ENCODE measurements at regions not wholly inside any gene's neighbourhood (a gene's known extent, or its start where the extent isn't known, plus 50 kb on each side); places are given as distances from the start of the nearest gene placed in this dataset.

DNA sequence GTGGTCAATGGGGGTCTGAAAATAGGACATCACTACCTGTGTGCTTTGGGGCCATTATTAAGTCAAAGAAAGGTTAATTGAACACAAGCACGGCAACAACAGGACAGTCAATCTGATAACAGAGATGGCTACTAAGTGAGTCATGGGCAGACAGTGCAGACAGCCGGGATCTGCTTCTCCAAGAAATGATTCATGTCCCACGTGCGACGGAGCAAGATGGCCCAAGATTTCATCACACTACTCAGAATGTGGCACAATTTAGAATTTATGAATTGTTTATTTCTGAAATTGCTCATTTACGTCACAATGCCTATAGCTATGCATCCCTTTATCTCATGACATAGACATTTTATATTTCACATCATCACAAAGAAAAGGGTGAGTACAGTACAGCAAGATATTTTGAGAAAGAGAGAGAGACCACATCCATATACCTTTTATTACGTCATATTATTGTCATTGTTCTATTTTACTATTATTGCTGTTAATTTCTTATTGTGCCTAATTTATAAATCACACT, 770.6 kb upstream of the NR2F2 start:
- DNase-seq (ENCODE audit: low read depth in 1 of 2, low spot score in 1 of 2), result peak in 1 of 2 experiments; percentile 18
- TF ChIP-seq, protein P1, sequence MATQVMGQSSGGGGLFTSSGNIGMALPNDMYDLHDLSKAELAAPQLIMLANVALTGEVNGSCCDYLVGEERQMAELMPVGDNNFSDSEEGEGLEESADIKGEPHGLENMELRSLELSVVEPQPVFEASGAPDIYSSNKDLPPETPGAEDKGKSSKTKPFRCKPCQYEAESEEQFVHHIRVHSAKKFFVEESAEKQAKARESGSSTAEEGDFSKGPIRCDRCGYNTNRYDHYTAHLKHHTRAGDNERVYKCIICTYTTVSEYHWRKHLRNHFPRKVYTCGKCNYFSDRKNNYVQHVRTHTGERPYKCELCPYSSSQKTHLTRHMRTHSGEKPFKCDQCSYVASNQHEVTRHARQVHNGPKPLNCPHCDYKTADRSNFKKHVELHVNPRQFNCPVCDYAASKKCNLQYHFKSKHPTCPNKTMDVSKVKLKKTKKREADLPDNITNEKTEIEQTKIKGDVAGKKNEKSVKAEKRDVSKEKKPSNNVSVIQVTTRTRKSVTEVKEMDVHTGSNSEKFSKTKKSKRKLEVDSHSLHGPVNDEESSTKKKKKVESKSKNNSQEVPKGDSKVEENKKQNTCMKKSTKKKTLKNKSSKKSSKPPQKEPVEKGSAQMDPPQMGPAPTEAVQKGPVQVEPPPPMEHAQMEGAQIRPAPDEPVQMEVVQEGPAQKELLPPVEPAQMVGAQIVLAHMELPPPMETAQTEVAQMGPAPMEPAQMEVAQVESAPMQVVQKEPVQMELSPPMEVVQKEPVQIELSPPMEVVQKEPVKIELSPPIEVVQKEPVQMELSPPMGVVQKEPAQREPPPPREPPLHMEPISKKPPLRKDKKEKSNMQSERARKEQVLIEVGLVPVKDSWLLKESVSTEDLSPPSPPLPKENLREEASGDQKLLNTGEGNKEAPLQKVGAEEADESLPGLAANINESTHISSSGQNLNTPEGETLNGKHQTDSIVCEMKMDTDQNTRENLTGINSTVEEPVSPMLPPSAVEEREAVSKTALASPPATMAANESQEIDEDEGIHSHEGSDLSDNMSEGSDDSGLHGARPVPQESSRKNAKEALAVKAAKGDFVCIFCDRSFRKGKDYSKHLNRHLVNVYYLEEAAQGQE (IDR thresholded peaks at IDR 0.05; ENCODE audit: insufficient replicate concordance, low read depth), result no peak
- TF ChIP-seq SPI1 (IDR thresholded peaks at IDR 0.05; ENCODE audit: borderline replicate concordance, low read depth), result no peak
- TF ChIP-seq, protein P2, sequence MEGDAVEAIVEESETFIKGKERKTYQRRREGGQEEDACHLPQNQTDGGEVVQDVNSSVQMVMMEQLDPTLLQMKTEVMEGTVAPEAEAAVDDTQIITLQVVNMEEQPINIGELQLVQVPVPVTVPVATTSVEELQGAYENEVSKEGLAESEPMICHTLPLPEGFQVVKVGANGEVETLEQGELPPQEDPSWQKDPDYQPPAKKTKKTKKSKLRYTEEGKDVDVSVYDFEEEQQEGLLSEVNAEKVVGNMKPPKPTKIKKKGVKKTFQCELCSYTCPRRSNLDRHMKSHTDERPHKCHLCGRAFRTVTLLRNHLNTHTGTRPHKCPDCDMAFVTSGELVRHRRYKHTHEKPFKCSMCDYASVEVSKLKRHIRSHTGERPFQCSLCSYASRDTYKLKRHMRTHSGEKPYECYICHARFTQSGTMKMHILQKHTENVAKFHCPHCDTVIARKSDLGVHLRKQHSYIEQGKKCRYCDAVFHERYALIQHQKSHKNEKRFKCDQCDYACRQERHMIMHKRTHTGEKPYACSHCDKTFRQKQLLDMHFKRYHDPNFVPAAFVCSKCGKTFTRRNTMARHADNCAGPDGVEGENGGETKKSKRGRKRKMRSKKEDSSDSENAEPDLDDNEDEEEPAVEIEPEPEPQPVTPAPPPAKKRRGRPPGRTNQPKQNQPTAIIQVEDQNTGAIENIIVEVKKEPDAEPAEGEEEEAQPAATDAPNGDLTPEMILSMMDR (IDR thresholded peaks at IDR 0.05; ENCODE audit: insufficient read depth, low read length), result no peak
- no peak for TF ChIP-seq GABPA (IDR thresholded peaks at IDR 0.05; ENCODE audit: low read depth)
- TF ChIP-seq POLR2AphosphoS5 (IDR thresholded peaks at IDR 0.05; ENCODE audit: low read depth), result no peak
- no peak overlapping the region for H3K4me3 ChIP-seq (replicated peaks; ENCODE audit: insufficient read depth, low read length)
- no peak overlapping the region for H3K27ac ChIP-seq (replicated peaks)
- no peaks in the 10 kb centered on the region for H3K27me3 ChIP-seq (ENCODE audit: insufficient read depth, poor library complexity, severe bottlenecking)

DNA sequence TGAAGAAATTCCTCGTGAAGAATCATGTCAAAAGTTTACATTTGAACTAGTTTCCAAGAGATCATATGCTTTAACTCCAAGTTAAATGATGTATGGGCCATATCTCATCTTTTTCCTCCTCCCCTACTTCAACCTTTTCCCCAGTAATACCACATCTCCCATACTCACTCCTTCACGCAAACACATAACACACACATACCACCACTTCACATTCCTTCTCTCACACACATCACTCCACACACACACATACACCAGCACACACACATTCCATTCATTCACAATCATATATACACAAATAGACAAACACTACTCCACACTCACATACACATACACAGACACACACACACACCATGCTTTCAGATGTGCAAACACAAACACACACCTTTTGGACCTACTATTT, 769.0 kb upstream of the NR2F2 start:
- TF ChIP-seq SPI1 (IDR thresholded peaks at IDR 0.05; ENCODE audit: borderline replicate concordance, low read depth) (no peak), GABPA (IDR thresholded peaks at IDR 0.05; ENCODE audit: low read depth) (no peak), POLR2AphosphoS5 (IDR thresholded peaks at IDR 0.05; ENCODE audit: low read depth) (no peak)
- TF ChIP-seq, protein P1 (IDR thresholded peaks at IDR 0.05; ENCODE audit: insufficient replicate concordance, low read depth), result no peak
- TF ChIP-seq, protein P2 (IDR thresholded peaks at IDR 0.05; ENCODE audit: insufficient read depth, low read length), result no peak
- no peak overlapping the region for H3K27ac ChIP-seq (replicated peaks)
- H3K4me3 ChIP-seq (replicated peaks; ENCODE audit: insufficient read depth, low read length), result no peak overlapping the region
- DNase-seq (ENCODE audit: low read depth in 1 of 2, low spot score in 1 of 2), result no peak
- no peaks in the 10 kb centered on the region for H3K27me3 ChIP-seq (ENCODE audit: insufficient read depth, poor library complexity, severe bottlenecking)

DNA sequence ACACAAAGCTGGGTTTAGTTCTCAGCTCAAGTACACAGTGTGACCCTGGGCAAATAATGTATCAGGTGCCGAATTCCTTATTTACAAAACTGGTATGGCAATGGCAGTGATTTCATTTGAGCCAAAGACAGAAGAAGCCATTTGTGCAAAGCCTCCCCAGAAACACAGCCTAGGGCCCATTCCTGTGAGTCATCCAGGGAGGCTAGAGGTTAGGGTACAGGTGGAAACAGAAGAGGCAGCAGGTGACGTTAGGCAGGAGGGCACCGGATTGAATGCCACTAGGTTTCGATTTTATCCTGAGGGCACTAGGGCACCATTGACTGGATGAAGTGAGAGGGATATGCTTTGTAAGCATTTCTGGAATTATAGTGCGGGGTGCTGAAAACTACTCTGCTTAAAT, 766.9 kb upstream of the NR2F2 start:
- Histone ChIP-seq H3K4me3 (replicated peaks; ENCODE audit: insufficient read depth, low read length) (no peak overlapping the region), H3K27ac (replicated peaks) (no peak overlapping the region), H3K27me3 (ENCODE audit: insufficient read depth, poor library complexity, severe bottlenecking) (no peaks in the 10 kb centered on the region)
- no peak for DNase-seq (ENCODE audit: low read depth in 1 of 2, low spot score in 1 of 2)
- no peak for TF ChIP-seq GABPA (IDR thresholded peaks at IDR 0.05; ENCODE audit: low read depth)
- TF ChIP-seq, protein P2 (IDR thresholded peaks at IDR 0.05; ENCODE audit: insufficient read depth, low read length), result no peak
- TF ChIP-seq SPI1 (IDR thresholded peaks at IDR 0.05; ENCODE audit: borderline replicate concordance, low read depth), result no peak
- TF ChIP-seq, protein P1 (IDR thresholded peaks at IDR 0.05; ENCODE audit: insufficient replicate concordance, low read depth), result no peak
- TF ChIP-seq POLR2AphosphoS5 (IDR thresholded peaks at IDR 0.05; ENCODE audit: low read depth), result no peak
